ENCODE measurements at regions not wholly inside any gene's neighbourhood (a gene's known extent, or its start where the extent isn't known, plus 50 kb on each side); places are given as distances from the start of the nearest gene placed in this dataset.

- Histone ChIP-seq H3K18ac (ENCODE audit: low read depth, low read length) (no peak overlapping the region), H2BK15ac (ENCODE audit: low read depth, low read length) (no peak overlapping the region), H3K27me3 (ENCODE audit: control insufficient read depth, insufficient read depth, low read length) (no peaks in the 10 kb centered on the region), H2AK5ac (ENCODE audit: low read depth, low read length) (no peak overlapping the region), H4K20me1 (ENCODE audit: insufficient read depth, low read length) (no peaks in the 10 kb centered on the region), H2BK20ac (ENCODE audit: low read depth, low read length) (no peak overlapping the region), H3K9ac (ENCODE audit: low read depth, low read length) (no peak overlapping the region), H2AK9ac (replicated peaks; ENCODE audit: low read depth, low read length, poor library complexity) (no peak overlapping the region), H4K8ac (ENCODE audit: low read depth in 2 of 2, low read length in 2 of 2) (no peak overlapping the region), H3K56ac (ENCODE audit: extremely low read depth, insufficient read depth, low read length) (no peak overlapping the region), H3K14ac (replicated peaks; ENCODE audit: low read depth, low read length) (no peak overlapping the region), H4K91ac (ENCODE audit: insufficient read depth, low read depth, low read length) (no peak overlapping the region), H2BK120ac (ENCODE audit: low read depth, low read length) (no peak overlapping the region), H3K4me1 (ENCODE audit: control insufficient read depth, insufficient read depth, low read length) (peaks cover 5% of the 10 kb centered on the region), H4K5ac (ENCODE audit: low read depth, low read length) (no peak overlapping the region), H3K36me3 (ENCODE audit: control insufficient read depth, insufficient read depth, low read length) (no peaks in the 10 kb centered on the region), H3K4me3 (ENCODE audit: insufficient read depth, low read depth, low read length) (no peak overlapping the region), H3K27ac (ENCODE audit: insufficient read depth, low read length) (no peak overlapping the region), H3K9me1 (ENCODE audit: insufficient read depth, low read length) (peaks cover 4% of the 10 kb centered on the region), H3K4me2 (ENCODE audit: low read depth, low read length) (no peak overlapping the region), H3K4ac (ENCODE audit: low read depth, low read length) (no peak overlapping the region), H2AFZ (replicated peaks; ENCODE audit: low read length, poor library complexity) (no peak overlapping the region), H3K79me1 (ENCODE audit: low read depth in 1 of 2, low read length in 2 of 2) (no peaks in the 10 kb centered on the region), H2BK5ac (ENCODE audit: low read depth, low read length, poor library complexity, severe bottlenecking) (no peak overlapping the region), H3K9me3 (ENCODE audit: control insufficient read depth, insufficient read depth, low read length) (no peaks in the 10 kb centered on the region), H3K23ac (ENCODE audit: low read depth, low read length) (no peak overlapping the region)
- no TSS peak for BruUV-seq (replicated peaks)
- intact Hi-C loops (cut with micrococcal nuclease) (loop anchor here (5.0 kb wide), 1 partner anchor 50 kb away; no protein-coding TSS in a partner anchor), in situ Hi-C loops (cut with MboI; ENCODE audit: low sequenced_read_pairs) (no loop called here), dilution Hi-C loops (cut with HindIII; ENCODE audit: low sequenced_read_pairs, unreplicated experiment) (no loop called here)
- DNase-seq (peak; percentile 43), ATAC-seq (ENCODE audit: low read depth) (no peak)
- TF ChIP-seq RCOR1 (IDR thresholded peaks at IDR 0.05; ENCODE audit: insufficient replicate concordance, low read length) = no peak
- TF ChIP-seq POLR2A (IDR thresholded peaks at IDR 0.05; ENCODE audit: low read depth, low read length) = no peak
- no peak for TF ChIP-seq CEBPB (IDR thresholded peaks at IDR 0.05; ENCODE audit: low read depth, low read length)
- no peak for TF ChIP-seq USF2 (IDR thresholded peaks at IDR 0.05; ENCODE audit: low read depth, low read length)
- no peak for TF ChIP-seq CHD1 (IDR thresholded peaks at IDR 0.05; ENCODE audit: low read depth, low read length)
- TF ChIP-seq NFE2L2 (IDR thresholded peaks at IDR 0.05; ENCODE audit: low read depth, low read length) = no peak
- TF ChIP-seq SMC3 (IDR thresholded peaks at IDR 0.05; ENCODE audit: low read depth, low read length) = no peak
- TF ChIP-seq FOS (IDR thresholded peaks at IDR 0.05; ENCODE audit: low read depth, low read length) = no peak
- TF ChIP-seq, protein P1, sequence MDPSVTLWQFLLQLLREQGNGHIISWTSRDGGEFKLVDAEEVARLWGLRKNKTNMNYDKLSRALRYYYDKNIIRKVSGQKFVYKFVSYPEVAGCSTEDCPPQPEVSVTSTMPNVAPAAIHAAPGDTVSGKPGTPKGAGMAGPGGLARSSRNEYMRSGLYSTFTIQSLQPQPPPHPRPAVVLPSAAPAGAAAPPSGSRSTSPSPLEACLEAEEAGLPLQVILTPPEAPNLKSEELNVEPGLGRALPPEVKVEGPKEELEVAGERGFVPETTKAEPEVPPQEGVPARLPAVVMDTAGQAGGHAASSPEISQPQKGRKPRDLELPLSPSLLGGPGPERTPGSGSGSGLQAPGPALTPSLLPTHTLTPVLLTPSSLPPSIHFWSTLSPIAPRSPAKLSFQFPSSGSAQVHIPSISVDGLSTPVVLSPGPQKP (IDR thresholded peaks at IDR 0.05; ENCODE audit: borderline replicate concordance, low read depth, low read length) = no peak
- TF ChIP-seq MXI1 (IDR thresholded peaks at IDR 0.05; ENCODE audit: borderline replicate concordance, low read depth, low read length) = no peak
- TF ChIP-seq MAZ (IDR thresholded peaks at IDR 0.05; ENCODE audit: borderline replicate concordance, low read depth, low read length) = no peak
- no peak for TF ChIP-seq MAFK (IDR thresholded peaks at IDR 0.05; ENCODE audit: low read depth, low read length)
- TF ChIP-seq BHLHE40 (IDR thresholded peaks at IDR 0.05; ENCODE audit: low read depth, low read length) = no peak
- TF ChIP-seq RFX5 (IDR thresholded peaks at IDR 0.05; ENCODE audit: low read depth, low read length) = no peak
- TF ChIP-seq RAD21 (IDR thresholded peaks at IDR 0.05; ENCODE audit: low read length) = no peak
- TF ChIP-seq, protein P2, sequence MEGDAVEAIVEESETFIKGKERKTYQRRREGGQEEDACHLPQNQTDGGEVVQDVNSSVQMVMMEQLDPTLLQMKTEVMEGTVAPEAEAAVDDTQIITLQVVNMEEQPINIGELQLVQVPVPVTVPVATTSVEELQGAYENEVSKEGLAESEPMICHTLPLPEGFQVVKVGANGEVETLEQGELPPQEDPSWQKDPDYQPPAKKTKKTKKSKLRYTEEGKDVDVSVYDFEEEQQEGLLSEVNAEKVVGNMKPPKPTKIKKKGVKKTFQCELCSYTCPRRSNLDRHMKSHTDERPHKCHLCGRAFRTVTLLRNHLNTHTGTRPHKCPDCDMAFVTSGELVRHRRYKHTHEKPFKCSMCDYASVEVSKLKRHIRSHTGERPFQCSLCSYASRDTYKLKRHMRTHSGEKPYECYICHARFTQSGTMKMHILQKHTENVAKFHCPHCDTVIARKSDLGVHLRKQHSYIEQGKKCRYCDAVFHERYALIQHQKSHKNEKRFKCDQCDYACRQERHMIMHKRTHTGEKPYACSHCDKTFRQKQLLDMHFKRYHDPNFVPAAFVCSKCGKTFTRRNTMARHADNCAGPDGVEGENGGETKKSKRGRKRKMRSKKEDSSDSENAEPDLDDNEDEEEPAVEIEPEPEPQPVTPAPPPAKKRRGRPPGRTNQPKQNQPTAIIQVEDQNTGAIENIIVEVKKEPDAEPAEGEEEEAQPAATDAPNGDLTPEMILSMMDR (conservative IDR thresholded peaks at IDR 0.05; ENCODE audit: low read depth, low read length) = no peak
- POLR2A ChIA-PET (ENCODE audit: unreplicated experiment) = interaction anchor here (0.6 to 0.9 kb wide), 2 partner anchors 142 to 222 kb away, joined by 3 to 4 read pairs; no protein-coding TSS in a partner anchor
- CTCF ChIA-PET = no interaction called here
Observed at GRCh38 chr12:75881920-75882319, 149.7 kb downstream of the PHLDA1 start.
